SK-N-SH (cell line): ENCODE measurements at regions not wholly inside any gene's neighbourhood (a gene's known extent, or its start where the extent isn't known, plus 50 kb on each side); places are given as distances from the start of the nearest gene placed in this dataset.
A peak's percentile ranks its signal among the peaks of the same experiment; 100 is the strongest.

Source experiments
- FOXM1 ChIP-seq: IDR thresholded peaks from 2 replicates; pipeline ENCODE4 v1.4.0; 2012; ENCODE audit warnings: low read depth, mild to moderate bottlenecking
- PBX3 ChIP-seq: IDR thresholded peaks from 2 replicates; pipeline ENCODE4; 2012
- POLR2AphosphoS5 ChIP-seq: IDR thresholded peaks from 2 replicates; pipeline ENCODE4 v1.6.1; 2012; ENCODE audit warnings: low read depth, low read length
- RAD21 ChIP-seq: IDR thresholded peaks from 2 replicates; pipeline ENCODE4 v1.6.1; 2012; ENCODE audit warnings: mild to moderate bottlenecking, low read length
- RCOR1 ChIP-seq: fragments of 150-350 bp; IDR thresholded peaks from 2 replicates; pipeline ENCODE4 v1.6.1; 2017; ENCODE audit warnings: antibody characterized with exemption, low read length
- SMC3 ChIP-seq: IDR thresholded peaks from 2 replicates; pipeline ENCODE4 v1.6.1; 2012; ENCODE audit warnings: low read depth, low read length, improper control_type of control experiment
- TEAD4 ChIP-seq: IDR thresholded peaks from 2 replicates; pipeline ENCODE4 v1.4.0; 2012; ENCODE audit warnings: mild to moderate bottlenecking, borderline replicate concordance; ENCODE audit not compliant: insufficient read depth
- YY1 ChIP-seq: IDR thresholded peaks from 2 replicates; pipeline ENCODE4 v1.4.0; 2012; ENCODE audit warnings: low read depth, mild to moderate bottlenecking
- TF ChIP-seq, protein P1 (sequence below): fragments of 200-600 bp; sonication (generic); IDR thresholded peaks from 2 replicates; pipeline ENCODE4 v1.6.1; 2017; ENCODE audit warnings: antibody characterized with exemption, mild to moderate bottlenecking, moderate library complexity
- TF ChIP-seq, protein P2 (sequence below): IDR thresholded peaks from 2 replicates; pipeline ENCODE4 v1.4.0; 2012; ENCODE audit warnings: low read depth, borderline replicate concordance
- TF ChIP-seq, protein P3 (sequence below): IDR thresholded peaks from 2 replicates; pipeline ENCODE4 v1.4.0; 2012; ENCODE audit warnings: low read depth

DNA sequence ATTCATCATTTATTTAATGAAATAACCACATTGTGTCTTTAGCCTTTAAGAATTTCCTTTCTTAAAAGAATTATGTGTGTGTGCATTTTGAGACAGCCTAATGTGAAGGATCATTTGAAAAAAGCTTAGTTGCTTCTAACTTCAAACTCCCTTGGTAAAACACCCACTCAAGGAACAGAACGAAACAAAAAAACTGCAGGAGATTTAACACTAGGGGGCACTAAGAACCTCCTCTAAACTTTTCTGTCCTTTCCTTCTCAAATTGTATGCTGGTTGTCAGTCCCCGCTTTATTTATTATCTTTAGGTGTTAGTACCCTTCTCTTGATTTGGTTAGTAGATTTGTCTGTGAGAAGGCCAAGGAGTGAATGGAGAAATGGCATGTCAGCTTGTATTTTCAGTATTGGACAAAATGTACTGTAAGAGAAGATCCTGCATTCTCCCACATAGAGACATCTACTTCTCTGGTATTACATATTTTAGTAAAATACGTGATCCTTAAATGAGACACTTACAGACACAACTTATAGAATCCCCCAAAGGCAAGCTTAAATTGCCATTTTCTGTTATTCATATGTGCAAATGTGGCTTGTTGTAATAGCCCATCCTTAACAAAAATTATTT is 229.7 kb downstream of the MRPS30 start:
- TF ChIP-seq, protein P1, sequence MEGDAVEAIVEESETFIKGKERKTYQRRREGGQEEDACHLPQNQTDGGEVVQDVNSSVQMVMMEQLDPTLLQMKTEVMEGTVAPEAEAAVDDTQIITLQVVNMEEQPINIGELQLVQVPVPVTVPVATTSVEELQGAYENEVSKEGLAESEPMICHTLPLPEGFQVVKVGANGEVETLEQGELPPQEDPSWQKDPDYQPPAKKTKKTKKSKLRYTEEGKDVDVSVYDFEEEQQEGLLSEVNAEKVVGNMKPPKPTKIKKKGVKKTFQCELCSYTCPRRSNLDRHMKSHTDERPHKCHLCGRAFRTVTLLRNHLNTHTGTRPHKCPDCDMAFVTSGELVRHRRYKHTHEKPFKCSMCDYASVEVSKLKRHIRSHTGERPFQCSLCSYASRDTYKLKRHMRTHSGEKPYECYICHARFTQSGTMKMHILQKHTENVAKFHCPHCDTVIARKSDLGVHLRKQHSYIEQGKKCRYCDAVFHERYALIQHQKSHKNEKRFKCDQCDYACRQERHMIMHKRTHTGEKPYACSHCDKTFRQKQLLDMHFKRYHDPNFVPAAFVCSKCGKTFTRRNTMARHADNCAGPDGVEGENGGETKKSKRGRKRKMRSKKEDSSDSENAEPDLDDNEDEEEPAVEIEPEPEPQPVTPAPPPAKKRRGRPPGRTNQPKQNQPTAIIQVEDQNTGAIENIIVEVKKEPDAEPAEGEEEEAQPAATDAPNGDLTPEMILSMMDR, result peak; percentile 79
- TF ChIP-seq, protein P2, sequence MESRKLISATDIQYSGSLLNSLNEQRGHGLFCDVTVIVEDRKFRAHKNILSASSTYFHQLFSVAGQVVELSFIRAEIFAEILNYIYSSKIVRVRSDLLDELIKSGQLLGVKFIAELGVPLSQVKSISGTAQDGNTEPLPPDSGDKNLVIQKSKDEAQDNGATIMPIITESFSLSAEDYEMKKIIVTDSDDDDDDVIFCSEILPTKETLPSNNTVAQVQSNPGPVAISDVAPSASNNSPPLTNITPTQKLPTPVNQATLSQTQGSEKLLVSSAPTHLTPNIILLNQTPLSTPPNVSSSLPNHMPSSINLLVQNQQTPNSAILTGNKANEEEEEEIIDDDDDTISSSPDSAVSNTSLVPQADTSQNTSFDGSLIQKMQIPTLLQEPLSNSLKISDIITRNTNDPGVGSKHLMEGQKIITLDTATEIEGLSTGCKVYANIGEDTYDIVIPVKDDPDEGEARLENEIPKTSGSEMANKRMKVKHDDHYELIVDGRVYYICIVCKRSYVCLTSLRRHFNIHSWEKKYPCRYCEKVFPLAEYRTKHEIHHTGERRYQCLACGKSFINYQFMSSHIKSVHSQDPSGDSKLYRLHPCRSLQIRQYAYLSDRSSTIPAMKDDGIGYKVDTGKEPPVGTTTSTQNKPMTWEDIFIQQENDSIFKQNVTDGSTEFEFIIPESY, result no peak
- TF ChIP-seq POLR2AphosphoS5 (no peak), TEAD4 (no peak), PBX3 (no peak), SMC3 (peak; percentile 58), RAD21 (peak; percentile 71), FOXM1 (no peak), RCOR1 (no peak), YY1 (no peak)
- TF ChIP-seq, protein P3, sequence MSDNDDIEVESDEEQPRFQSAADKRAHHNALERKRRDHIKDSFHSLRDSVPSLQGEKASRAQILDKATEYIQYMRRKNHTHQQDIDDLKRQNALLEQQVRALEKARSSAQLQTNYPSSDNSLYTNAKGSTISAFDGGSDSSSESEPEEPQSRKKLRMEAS, result no peak
